ENCODE measurements at regions not wholly inside any gene's neighbourhood (a gene's known extent, or its start where the extent isn't known, plus 50 kb on each side); places are given as distances from the start of the nearest gene placed in this dataset.

- no peak for TF ChIP-seq CTCF (IDR thresholded peaks at IDR 0.05; ENCODE audit: insufficient read depth, low read depth, low read length)
- TF ChIP-seq EZH2 (IDR thresholded peaks at IDR 0.05; ENCODE audit: insufficient read depth, low read length): no peak
These were observed 459.3 kb upstream of the MEF2C start for GRCh38 chr5:89342106-89342876.
